Upper lobe of left lung (tissue), 6 donors: ENCODE measurements at regions not wholly inside any gene's neighbourhood (a gene's known extent, or its start where the extent isn't known, plus 50 kb on each side); places are given as distances from the start of the nearest gene placed in this dataset.
A peak's percentile ranks its signal among the peaks of the same experiment; 100 is the strongest.

Experiments
- ATAC-seq, 2 donors: fragments of 200-7000 bp; cut with Tn5 transposase; one replicate each; pipeline ENCODE4 v1.9.1; 2022; ENCODE audit warnings: mild to moderate bottlenecking in 2 of 2, moderate library complexity in 2 of 2; ENCODE audit not compliant: low FRiP score in 2 of 2
- DNase-seq, 2 donors: peaks; one replicate each; pipeline ENCODE4 v3.0.0-alpha.2; 2019 to 2020
- H3K27ac ChIP-seq, 4 donors: fragments of 200-600 bp; sonication (generic); one replicate each; pipeline ENCODE4 v1.5.1; 2016 to 2019
- H3K27me3 ChIP-seq, 4 donors: fragments of 200-600 bp; sonication (generic); one replicate each; pipeline ENCODE4 v1.5.1; 2017 to 2019
- H3K36me3 ChIP-seq, 4 donors: fragments of 200-600 bp; sonication (generic); one replicate each; pipeline ENCODE4 v1.5.1; 2016 to 2019
- H3K4me1 ChIP-seq, 4 donors: fragments of 200-600 bp; sonication (generic); one replicate each; pipeline ENCODE4 v1.5.1; 2018 to 2019
- H3K4me3 ChIP-seq, 4 donors: fragments of 200-600 bp; sonication (generic); one replicate each; pipeline ENCODE4 v1.5.1; 2017 to 2019; ENCODE audit warnings: mild to moderate bottlenecking in 2 of 4, moderate library complexity in 1 of 4
- H3K9me3 ChIP-seq, 4 donors: fragments of 200-600 bp; sonication (generic); one replicate each; pipeline ENCODE4 v1.5.1; 2018 to 2019
- EP300 ChIP-seq, 4 donors: sonication (generic); formaldehyde crosslinking; IDR thresholded peaks; one replicate each; pipeline ENCODE4 v1.5.1; 2017; ENCODE audit warnings: antibody characterized with exemption in 4 of 4, control low read depth in 2 of 4
- POLR2A ChIP-seq, 4 donors: fragments of 450-650 bp; IDR thresholded peaks; one replicate each; pipeline ENCODE4 v1.5.1; 2016 to 2017; ENCODE audit warnings: antibody characterized with exemption in 4 of 4, mild to moderate bottlenecking in 2 of 4
- POLR2AphosphoS5 ChIP-seq, 2 donors: sonication (generic); formaldehyde crosslinking; IDR thresholded peaks; one replicate each; pipeline ENCODE4 v1.5.1; 2017; ENCODE audit warnings: antibody characterized with exemption in 2 of 2
- WGBS, 2 donors: methylation state at CpG; one replicate each; pipeline ENCODE4 v1.1.5; 2017 to 2018; 5-methylcytosine and 5-hydroxymethylcytosine counted together
- TF ChIP-seq, protein P1 (sequence below), 6 experiments: fragments of 450-650 bp in 4 of 6; fragments of 200-600 bp in 2 of 6; sonication (generic) in 2 of 6; IDR thresholded peaks; one replicate each; pipeline ENCODE4 v1.5.1; 2016 to 2019; ENCODE audit warnings: antibody characterized with exemption in 6 of 6
- donor health status: DM: no; HTN: no; CAD: no; lungs with moderate emphysema.
- donor health status: DM: no; HTN: yes; CAD: no; lungs with severe emphysema.

DNA sequence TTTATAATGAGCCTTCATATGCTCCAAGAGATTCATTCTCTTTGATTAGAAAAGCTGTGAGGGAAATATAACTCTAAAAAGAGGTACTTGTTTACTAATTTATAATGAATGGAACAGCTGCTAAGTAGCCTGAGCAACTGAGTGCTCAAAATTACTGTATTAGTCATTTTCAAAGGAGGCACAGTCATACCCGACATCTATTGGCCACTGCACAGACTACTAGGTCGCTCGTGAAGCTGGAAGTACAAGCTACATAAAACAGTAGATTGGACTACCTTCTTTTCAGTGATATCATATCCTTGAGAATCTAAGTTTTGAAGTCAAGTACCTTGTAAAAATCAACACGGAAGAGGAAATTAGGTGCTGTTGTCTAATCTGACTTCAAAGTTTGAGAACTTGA is 52.0 kb upstream of the GLRB start:
- 50 to 78% methylated on average over 4 of the region's 4 CpGs for WGBS, 2 donors
- peak in 1 of 2 donors; percentile 49 for ATAC-seq
- TF ChIP-seq POLR2AphosphoS5 (IDR thresholded peaks at IDR 0.05) (no peak), EP300 (IDR thresholded peaks at IDR 0.05) (no peak), POLR2A (IDR thresholded peaks at IDR 0.05) (no peak)
- TF ChIP-seq, protein P1, sequence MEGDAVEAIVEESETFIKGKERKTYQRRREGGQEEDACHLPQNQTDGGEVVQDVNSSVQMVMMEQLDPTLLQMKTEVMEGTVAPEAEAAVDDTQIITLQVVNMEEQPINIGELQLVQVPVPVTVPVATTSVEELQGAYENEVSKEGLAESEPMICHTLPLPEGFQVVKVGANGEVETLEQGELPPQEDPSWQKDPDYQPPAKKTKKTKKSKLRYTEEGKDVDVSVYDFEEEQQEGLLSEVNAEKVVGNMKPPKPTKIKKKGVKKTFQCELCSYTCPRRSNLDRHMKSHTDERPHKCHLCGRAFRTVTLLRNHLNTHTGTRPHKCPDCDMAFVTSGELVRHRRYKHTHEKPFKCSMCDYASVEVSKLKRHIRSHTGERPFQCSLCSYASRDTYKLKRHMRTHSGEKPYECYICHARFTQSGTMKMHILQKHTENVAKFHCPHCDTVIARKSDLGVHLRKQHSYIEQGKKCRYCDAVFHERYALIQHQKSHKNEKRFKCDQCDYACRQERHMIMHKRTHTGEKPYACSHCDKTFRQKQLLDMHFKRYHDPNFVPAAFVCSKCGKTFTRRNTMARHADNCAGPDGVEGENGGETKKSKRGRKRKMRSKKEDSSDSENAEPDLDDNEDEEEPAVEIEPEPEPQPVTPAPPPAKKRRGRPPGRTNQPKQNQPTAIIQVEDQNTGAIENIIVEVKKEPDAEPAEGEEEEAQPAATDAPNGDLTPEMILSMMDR (IDR thresholded peaks at IDR 0.05) = no peak

DNA sequence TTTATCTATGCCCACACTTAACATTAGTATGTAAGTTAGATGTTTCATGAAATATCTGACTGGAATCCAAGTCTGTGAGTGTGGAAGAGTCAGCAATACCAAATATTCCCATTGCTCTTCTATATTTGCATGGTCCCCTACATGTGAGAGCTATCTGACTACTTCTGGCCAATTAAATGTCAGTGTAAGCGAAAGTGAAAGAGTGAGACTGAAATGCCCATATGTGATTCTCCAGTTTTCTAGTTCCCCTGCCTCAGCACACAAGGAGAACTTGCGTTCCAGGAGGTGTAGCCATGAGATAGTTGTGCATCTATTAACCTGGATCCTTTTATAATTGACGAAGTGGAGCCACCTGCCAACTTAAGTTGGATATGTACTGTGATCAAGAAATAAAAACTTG is 50.1 kb upstream of the GLRB start:
- no peak overlapping the region for H3K27ac ChIP-seq
- TF ChIP-seq POLR2A (IDR thresholded peaks at IDR 0.05) (no peak), POLR2AphosphoS5 (IDR thresholded peaks at IDR 0.05) (no peak), EP300 (IDR thresholded peaks at IDR 0.05) (no peak)
- TF ChIP-seq, protein P1 (IDR thresholded peaks at IDR 0.05) = no peak
- H3K9me3 ChIP-seq = no peaks in the 10 kb centered on the region
- no peaks in the 10 kb centered on the region for H3K36me3 ChIP-seq
- no peaks in the 10 kb centered on the region for H3K27me3 ChIP-seq
- WGBS, 2 donors = 84 to 87% methylated on average over 3 of the region's 3 CpGs
- no peak overlapping the region for H3K4me3 ChIP-seq
- peaks cover 0 to 5% (median 0%) of the 10 kb centered on the region in 4 donors for H3K4me1 ChIP-seq
- ATAC-seq = no peak
- DNase-seq = no peak

More for the DNA sequence above, 52.0 kb upstream of the GLRB start:
- no peaks in the 10 kb centered on the region for H3K36me3 ChIP-seq
- H3K4me3 ChIP-seq = no peak overlapping the region
- H3K9me3 ChIP-seq = no peaks in the 10 kb centered on the region
- H3K27me3 ChIP-seq = no peaks in the 10 kb centered on the region
- no peak overlapping the region for H3K27ac ChIP-seq
- H3K4me1 ChIP-seq = peaks cover 0 to 5% (median 0%) of the 10 kb centered on the region in 4 donors
- peak in 1 of 2 donors; percentile 28 for DNase-seq
